ENCODE measurements at regions not wholly inside any gene's neighbourhood (a gene's known extent, or its start where the extent isn't known, plus 50 kb on each side); places are given as distances from the start of the nearest gene placed in this dataset.

DNA sequence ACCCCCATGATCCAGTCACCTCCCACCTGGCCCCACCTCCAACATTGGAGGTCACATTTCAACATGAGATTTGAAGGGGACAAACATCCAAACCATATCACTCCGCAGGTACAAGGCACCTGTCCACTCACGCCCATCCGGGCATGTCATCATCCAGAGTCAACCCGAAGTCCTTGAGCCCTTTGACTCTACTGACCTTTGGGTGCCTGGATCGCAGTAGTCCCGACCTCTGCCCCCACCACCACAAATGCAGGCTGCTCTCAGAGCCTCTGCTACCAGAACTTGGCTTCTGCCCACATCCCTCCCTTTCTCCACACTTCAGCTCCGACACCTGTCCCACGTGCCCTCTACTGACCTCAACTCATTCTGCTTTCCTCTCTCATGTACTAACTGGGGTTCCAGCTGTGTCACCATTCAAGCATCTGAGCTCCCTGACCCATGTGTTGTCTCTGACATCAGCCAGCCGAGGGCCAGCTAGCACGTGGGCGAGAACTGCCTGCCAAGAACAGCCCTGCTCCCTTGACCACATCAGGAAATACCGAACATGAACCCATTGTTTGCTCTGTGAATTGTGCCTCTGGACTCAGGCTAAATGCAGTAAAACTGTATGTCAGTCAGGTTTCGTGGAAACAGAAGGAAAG lies 498.3 kb upstream of the SULF2 start (continued):
- TF ChIP-seq, protein P1, sequence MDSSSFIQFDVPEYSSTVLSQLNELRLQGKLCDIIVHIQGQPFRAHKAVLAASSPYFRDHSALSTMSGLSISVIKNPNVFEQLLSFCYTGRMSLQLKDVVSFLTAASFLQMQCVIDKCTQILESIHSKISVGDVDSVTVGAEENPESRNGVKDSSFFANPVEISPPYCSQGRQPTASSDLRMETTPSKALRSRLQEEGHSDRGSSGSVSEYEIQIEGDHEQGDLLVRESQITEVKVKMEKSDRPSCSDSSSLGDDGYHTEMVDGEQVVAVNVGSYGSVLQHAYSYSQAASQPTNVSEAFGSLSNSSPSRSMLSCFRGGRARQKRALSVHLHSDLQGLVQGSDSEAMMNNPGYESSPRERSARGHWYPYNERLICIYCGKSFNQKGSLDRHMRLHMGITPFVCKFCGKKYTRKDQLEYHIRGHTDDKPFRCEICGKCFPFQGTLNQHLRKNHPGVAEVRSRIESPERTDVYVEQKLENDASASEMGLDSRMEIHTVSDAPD (CRISPR knock-in tag; IDR thresholded peaks at IDR 0.05): no peak
- no peak for TF ChIP-seq ZNF460 (CRISPR knock-in tag; IDR thresholded peaks at IDR 0.05; ENCODE audit: borderline replicate concordance)
- TF ChIP-seq ZNF20 (CRISPR knock-in tag; IDR thresholded peaks at IDR 0.05): no peak
- TF ChIP-seq MEF2D (CRISPR knock-in tag; IDR thresholded peaks at IDR 0.05): no peak; the same call in 1 of the 2 replicates
- TF ChIP-seq, protein P2, sequence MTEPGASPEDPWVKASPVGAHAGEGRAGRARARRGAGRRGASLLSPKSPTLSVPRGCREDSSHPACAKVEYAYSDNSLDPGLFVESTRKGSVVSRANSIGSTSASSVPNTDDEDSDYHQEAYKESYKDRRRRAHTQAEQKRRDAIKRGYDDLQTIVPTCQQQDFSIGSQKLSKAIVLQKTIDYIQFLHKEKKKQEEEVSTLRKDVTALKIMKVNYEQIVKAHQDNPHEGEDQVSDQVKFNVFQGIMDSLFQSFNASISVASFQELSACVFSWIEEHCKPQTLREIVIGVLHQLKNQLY (CRISPR knock-in tag; IDR thresholded peaks at IDR 0.05): peak; percentile 79
- no peak for TF ChIP-seq FOXC1 (CRISPR knock-in tag; IDR thresholded peaks at IDR 0.05; ENCODE audit: borderline replicate concordance)
- TF ChIP-seq, protein P3, sequence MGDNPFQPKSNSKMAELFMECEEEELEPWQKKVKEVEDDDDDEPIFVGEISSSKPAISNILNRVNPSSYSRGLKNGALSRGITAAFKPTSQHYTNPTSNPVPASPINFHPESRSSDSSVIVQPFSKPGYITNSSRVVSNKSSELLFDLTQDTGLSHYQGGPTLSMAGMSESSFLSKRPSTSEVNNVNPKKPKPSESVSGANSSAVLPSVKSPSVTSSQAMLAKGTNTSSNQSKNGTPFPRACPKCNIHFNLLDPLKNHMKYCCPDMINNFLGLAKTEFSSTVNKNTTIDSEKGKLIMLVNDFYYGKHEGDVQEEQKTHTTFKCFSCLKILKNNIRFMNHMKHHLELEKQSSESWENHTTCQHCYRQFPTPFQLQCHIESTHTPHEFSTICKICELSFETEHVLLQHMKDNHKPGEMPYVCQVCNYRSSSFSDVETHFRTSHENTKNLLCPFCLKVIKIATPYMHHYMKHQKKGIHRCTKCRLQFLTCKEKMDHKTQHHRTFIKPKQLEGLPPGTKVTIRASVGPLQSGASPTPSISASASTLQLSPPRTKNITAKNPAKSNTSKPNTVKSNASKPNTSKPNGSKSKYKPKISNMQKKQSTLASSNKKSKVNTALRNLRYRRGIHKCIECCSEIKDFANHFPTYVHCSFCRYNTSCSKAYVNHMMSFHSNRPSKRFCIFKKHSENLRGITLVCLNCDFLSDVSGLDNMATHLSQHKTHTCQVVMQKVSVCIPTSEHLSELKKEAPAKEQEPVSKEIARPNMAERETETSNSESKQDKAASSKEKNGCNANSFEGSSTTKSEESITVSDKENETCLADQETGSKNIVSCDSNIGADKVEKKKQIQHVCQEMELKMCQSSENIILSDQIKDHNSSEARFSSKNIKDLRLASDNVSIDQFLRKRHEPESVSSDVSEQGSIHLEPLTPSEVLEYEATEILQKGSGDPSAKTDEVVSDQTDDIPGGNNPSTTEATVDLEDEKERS (CRISPR knock-in tag; IDR thresholded peaks at IDR 0.05): no peak
- peak; percentile 41; the same call in 1 of the 2 replicates for TF ChIP-seq ZNF616 (CRISPR knock-in tag; IDR thresholded peaks at IDR 0.05; ENCODE audit: low read depth)
- peak; percentile 56; the same call in 1 of the 2 replicates for TF ChIP-seq SMAD3 (CRISPR knock-in tag; IDR thresholded peaks at IDR 0.05)
- TF ChIP-seq CHD4 (IDR thresholded peaks at IDR 0.05; ENCODE audit: borderline replicate concordance, low read length): no peak
- TF ChIP-seq FLYWCH1 (CRISPR knock-in tag; IDR thresholded peaks at IDR 0.05): no peak
- no peak for TF ChIP-seq SNAI1 (CRISPR knock-in tag; IDR thresholded peaks at IDR 0.05; ENCODE audit: borderline replicate concordance)
- no peak for TF ChIP-seq ZNF382 (CRISPR knock-in tag; IDR thresholded peaks at IDR 0.05; ENCODE audit: borderline replicate concordance)
- no peak for TF ChIP-seq MAFF (IDR thresholded peaks at IDR 0.05; ENCODE audit: low read depth, low read length)
- TF ChIP-seq, protein P4, sequence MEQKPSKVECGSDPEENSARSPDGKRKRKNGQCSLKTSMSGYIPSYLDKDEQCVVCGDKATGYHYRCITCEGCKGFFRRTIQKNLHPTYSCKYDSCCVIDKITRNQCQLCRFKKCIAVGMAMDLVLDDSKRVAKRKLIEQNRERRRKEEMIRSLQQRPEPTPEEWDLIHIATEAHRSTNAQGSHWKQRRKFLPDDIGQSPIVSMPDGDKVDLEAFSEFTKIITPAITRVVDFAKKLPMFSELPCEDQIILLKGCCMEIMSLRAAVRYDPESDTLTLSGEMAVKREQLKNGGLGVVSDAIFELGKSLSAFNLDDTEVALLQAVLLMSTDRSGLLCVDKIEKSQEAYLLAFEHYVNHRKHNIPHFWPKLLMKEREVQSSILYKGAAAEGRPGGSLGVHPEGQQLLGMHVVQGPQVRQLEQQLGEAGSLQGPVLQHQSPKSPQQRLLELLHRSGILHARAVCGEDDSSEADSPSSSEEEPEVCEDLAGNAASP (CRISPR knock-in tag; IDR thresholded peaks at IDR 0.05; ENCODE audit: borderline replicate concordance): peak; percentile 34; the same call in 1 of the 2 replicates
- TF ChIP-seq SRSF1 (optimal IDR thresholded peaks at IDR 0.05; ENCODE audit: low read depth, low read length): no peak
- TF ChIP-seq TSC22D2 (CRISPR knock-in tag; IDR thresholded peaks at IDR 0.05; ENCODE audit: borderline replicate concordance): 0 out of 2 replicates have a peak, but pooled peaks have one; percentile 39
- TF ChIP-seq, protein P5, sequence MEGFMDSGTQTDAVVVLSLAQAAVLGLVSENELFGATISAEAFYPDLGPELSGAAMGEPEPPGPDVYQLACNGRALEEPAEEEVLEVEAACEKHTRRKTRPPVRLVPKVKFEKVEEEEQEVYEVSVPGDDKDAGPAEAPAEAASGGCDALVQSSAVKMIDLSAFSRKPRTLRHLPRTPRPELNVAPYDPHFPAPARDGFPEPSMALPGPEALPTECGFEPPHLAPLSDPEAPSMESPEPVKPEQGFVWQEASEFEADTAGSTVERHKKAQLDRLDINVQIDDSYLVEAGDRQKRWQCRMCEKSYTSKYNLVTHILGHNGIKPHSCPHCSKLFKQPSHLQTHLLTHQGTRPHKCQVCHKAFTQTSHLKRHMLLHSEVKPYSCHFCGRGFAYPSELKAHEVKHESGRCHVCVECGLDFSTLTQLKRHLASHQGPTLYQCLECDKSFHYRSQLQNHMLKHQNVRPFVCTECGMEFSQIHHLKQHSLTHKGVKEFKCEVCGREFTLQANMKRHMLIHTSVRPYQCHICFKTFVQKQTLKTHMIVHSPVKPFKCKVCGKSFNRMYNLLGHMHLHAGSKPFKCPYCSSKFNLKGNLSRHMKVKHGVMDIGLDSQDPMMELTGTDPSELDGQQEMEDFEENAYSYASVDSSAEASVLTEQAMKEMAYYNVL (CRISPR knock-in tag; IDR thresholded peaks at IDR 0.05; ENCODE audit: borderline replicate concordance): no peak
- TF ChIP-seq NR2F1 (CRISPR knock-in tag; IDR thresholded peaks at IDR 0.05): peak; percentile 33 to 73; a peak in 2 of 4 replicates
- TF ChIP-seq ZNF30 (CRISPR knock-in tag; IDR thresholded peaks at IDR 0.05): no peak
- peak; percentile 37; the same call in 1 of the 2 replicates for TF ChIP-seq ZNF747 (CRISPR knock-in tag; IDR thresholded peaks at IDR 0.05; ENCODE audit: borderline replicate concordance)
